NOMO-1 treated with DMSO at 0.1 percent for 48 hours (cell line): ENCODE measurements at regions not wholly inside any gene's neighbourhood (a gene's known extent, or its start where the extent isn't known, plus 50 kb on each side); places are given as distances from the start of the nearest gene placed in this dataset.
A peak's percentile ranks its signal among the peaks of the same experiment; 100 is the strongest.

Source experiments
- DNase-seq: peaks from one replicate; lab custom pipeline; 2025; ENCODE audit not compliant: unreplicated experiment; lab: John Stamatoyannopoulos, UW

- DNase-seq = no peak
Measured at GRCh38 chr9:79176014-79176697, 395.6 kb upstream of the TLE4 start.

- DNase-seq = no peak
Measured at GRCh38 chr9:79184831-79185230, 386.9 kb upstream of the TLE4 start.

- no peak for DNase-seq
Measured at GRCh38 chr9:79185866-79186265, 385.9 kb upstream of the TLE4 start.

GRCh38 chr9:79189511-79189924, 382.2 kb upstream of the TLE4 start:
- DNase-seq = no peak

- DNase-seq = no peak
Measured at GRCh38 chr9:79193001-79193400, 378.8 kb upstream of the TLE4 start.

- DNase-seq = no peak
Measured at GRCh38 chr9:79193501-79194223, 378.1 kb upstream of the TLE4 start.

- no peak for DNase-seq
Measured at GRCh38 chr9:79195879-79196278, 375.9 kb upstream of the TLE4 start.

GRCh38 chr9:79196606-79197005, 375.2 kb upstream of the TLE4 start:
- DNase-seq = no peak

GRCh38 chr9:79200336-79200735, 371.4 kb upstream of the TLE4 start:
- no peak for DNase-seq

- DNase-seq = no peak
Measured at GRCh38 chr9:79201636-79202035, 370.1 kb upstream of the TLE4 start.

GRCh38 chr9:79208791-79209396, 362.9 kb upstream of the TLE4 start:
- DNase-seq = no peak

GRCh38 chr9:79210541-79211243, 361.1 kb upstream of the TLE4 start:
- DNase-seq = no peak

GRCh38 chr9:79213417-79214125, 358.2 kb upstream of the TLE4 start:
- DNase-seq = no peak

GRCh38 chr9:79215821-79216220, 355.9 kb upstream of the TLE4 start:
- DNase-seq = no peak

- DNase-seq = no peak
Measured at GRCh38 chr9:79220251-79220650, 351.5 kb upstream of the TLE4 start.

- no peak for DNase-seq
Measured at GRCh38 chr9:79220666-79221065, 351.1 kb upstream of the TLE4 start.

- DNase-seq = no peak
Measured at GRCh38 chr9:79221084-79221483, 350.7 kb upstream of the TLE4 start.

GRCh38 chr9:79222483-79222882, 349.3 kb upstream of the TLE4 start:
- no peak for DNase-seq

- peak; percentile 13 for DNase-seq
Measured at GRCh38 chr9:79224672-79225433, 346.9 kb upstream of the TLE4 start.

GRCh38 chr9:79233542-79233941, 338.2 kb upstream of the TLE4 start:
- DNase-seq = no peak
